ENCODE measurements at regions not wholly inside any gene's neighbourhood (a gene's known extent, or its start where the extent isn't known, plus 50 kb on each side); places are given as distances from the start of the nearest gene placed in this dataset.

GRCh38 chr12:9260931-9261330 is 52.7 kb upstream of the PZP start:
- no peak for TF ChIP-seq CTCF (IDR thresholded peaks at IDR 0.05; ENCODE audit: poor library complexity, severe bottlenecking)
- no peak for DNase-seq (ENCODE audit: low spot score)
- no peaks in the 10 kb centered on the region for H3K27me3 ChIP-seq (ENCODE audit: insufficient read depth, poor library complexity, severe bottlenecking)
- no peak for ATAC-seq (ENCODE audit: low read depth)
- no peak overlapping the region for H3K27ac ChIP-seq (ENCODE audit: poor library complexity, severe bottlenecking)
- H3K9me3 ChIP-seq (ENCODE audit: severe bottlenecking): no peaks in the 10 kb centered on the region
- H3K4me3 ChIP-seq (ENCODE audit: severe bottlenecking): no peak overlapping the region
- no peaks in the 10 kb centered on the region for H3K4me1 ChIP-seq (ENCODE audit: insufficient read depth, poor library complexity, severe bottlenecking)
- no peaks in the 10 kb centered on the region for H3K36me3 ChIP-seq (ENCODE audit: low read depth)

GRCh38 chr12:9258676-9259075 is 50.5 kb upstream of the PZP start:
- ATAC-seq (ENCODE audit: low read depth): no peak
- DNase-seq (ENCODE audit: low spot score): no peak
- Histone ChIP-seq H3K4me3 (ENCODE audit: severe bottlenecking) (no peak overlapping the region), H3K27ac (ENCODE audit: poor library complexity, severe bottlenecking) (no peak overlapping the region), H3K27me3 (ENCODE audit: insufficient read depth, poor library complexity, severe bottlenecking) (no peaks in the 10 kb centered on the region), H3K4me1 (ENCODE audit: insufficient read depth, poor library complexity, severe bottlenecking) (no peaks in the 10 kb centered on the region), H3K9me3 (ENCODE audit: severe bottlenecking) (no peaks in the 10 kb centered on the region), H3K36me3 (ENCODE audit: low read depth) (no peaks in the 10 kb centered on the region)
- TF ChIP-seq CTCF (IDR thresholded peaks at IDR 0.05; ENCODE audit: poor library complexity, severe bottlenecking): no peak
